ENCODE measurements at regions not wholly inside any gene's neighbourhood (a gene's known extent, or its start where the extent isn't known, plus 50 kb on each side); places are given as distances from the start of the nearest gene placed in this dataset.

DNA sequence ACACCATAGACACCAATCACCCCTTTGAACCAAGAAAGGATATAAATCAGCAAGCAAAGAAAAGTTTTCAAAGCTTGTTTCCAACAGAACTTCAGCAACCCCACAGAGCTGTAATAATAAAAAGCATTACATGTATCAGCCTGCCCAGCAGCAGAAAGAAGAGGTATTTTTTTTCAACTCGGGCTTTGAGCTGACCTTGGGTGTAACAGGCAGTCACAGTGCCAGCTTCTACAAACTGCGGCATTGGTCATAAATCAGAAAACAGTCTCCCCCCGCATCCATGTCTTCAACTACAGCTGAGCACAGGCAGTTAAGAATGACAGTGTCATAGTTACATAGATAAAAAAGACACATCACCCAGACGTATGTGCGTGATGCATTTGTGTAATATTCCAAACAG is 671.0 kb upstream of the SLITRK1 start:
- no peak for TF ChIP-seq CTCF (IDR thresholded peaks at IDR 0.05; ENCODE audit: insufficient read depth, low read length)
- TF ChIP-seq GABPA (IDR thresholded peaks at IDR 0.05; ENCODE audit: low read depth) = no peak
